RWPE1 (cell line): ENCODE measurements at regions not wholly inside any gene's neighbourhood (a gene's known extent, or its start where the extent isn't known, plus 50 kb on each side); places are given as distances from the start of the nearest gene placed in this dataset.

Experiments used
- CTCF ChIA-PET: fragments of 350-600 bp; sonication (Branson Sonifier 250); formaldehyde crosslinking; extraction: SDS; loops from one replicate; lab custom pipeline; 2021; lab: Yijun Ruan, JAX
- POLR2A ChIA-PET: fragments of 400-600 bp; formaldehyde crosslinking; extraction: SDS; loops from one replicate; lab custom pipeline; 2020; ENCODE audit warnings: antibody characterized with exemption; ENCODE audit not compliant: low non-redundant PET; lab: Yijun Ruan, JAX
- DNase-seq: peaks from one replicate; pipeline ENCODE4 v3.0.0; 2012; ENCODE audit warnings: low spot score
- H3K27ac ChIP-seq: fragments of 450-650 bp; 2 replicates; pipeline ENCODE4 v1.5.1; 2017
- CTCF ChIP-seq: fragments of 450-650 bp; conservative IDR thresholded peaks from 2 replicates; pipeline ENCODE4 v1.5.1; 2017; ENCODE audit warnings: low read depth, mild to moderate bottlenecking

DNA sequence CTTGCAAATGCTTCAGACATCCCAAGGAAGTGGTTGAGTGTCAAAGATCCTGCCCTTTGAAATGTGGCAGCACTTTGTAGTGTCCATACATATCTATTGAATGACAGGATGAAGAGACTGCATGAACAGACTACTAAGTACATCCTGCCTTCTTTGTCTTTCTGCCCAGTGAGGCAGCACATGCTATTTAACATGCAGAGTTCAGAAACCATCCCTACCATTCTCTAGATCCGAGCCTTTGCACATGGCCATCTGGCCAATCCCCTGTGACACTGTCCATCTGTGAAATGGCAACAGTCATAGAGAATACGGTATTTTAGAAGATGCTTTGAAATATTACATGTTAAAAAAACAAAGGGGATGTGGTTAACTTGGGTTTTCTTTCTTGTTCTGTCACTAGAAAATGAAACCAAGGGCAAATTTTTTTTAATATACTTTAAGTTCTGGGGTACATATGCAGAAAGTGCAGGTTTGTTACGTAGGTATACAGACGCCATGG is 519.6 kb downstream of the NTRK3 start:
- no peak for DNase-seq
- POLR2A ChIA-PET, result no interaction called here
- TF ChIP-seq CTCF, result no peak
- H3K27ac ChIP-seq, result no peak overlapping the region
- CTCF ChIA-PET, result no interaction called here

GRCh38 chr15:87736401-87736800 is 520.1 kb downstream of the NTRK3 start:
- H3K27ac ChIP-seq, result no peak overlapping the region
- DNase-seq, result no peak
- POLR2A ChIA-PET, result no interaction called here
- no peak for TF ChIP-seq CTCF
- CTCF ChIA-PET, result no interaction called here

DNA sequence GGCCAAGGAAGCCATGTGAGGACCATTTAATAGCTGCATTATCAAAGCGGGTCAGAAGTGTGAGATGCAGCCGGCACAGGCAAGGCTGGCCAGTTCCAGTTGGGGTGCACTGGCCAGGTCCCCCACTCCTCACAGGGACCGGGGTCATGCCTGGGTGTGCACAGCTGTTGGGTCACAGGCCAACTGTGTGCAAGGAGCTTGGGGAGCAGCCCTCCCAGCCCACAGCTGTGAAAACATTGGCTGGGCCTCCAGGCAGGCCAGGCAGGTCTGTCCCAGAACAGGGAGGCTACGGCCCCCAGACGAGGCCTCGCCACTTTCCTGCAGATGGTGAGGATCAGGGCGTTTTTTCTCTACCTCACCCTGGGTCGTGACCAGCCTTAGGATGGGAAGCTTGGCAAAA is 521.0 kb downstream of the NTRK3 start:
- POLR2A ChIA-PET, result no interaction called here
- no peak overlapping the region for H3K27ac ChIP-seq
- no peak for TF ChIP-seq CTCF
- DNase-seq, result no peak
- CTCF ChIA-PET, result no interaction called here

- POLR2A ChIA-PET, result no interaction called here
- CTCF ChIA-PET, result interaction anchor here (0.6 kb wide), 1 partner anchor 390 kb away, joined by 3 read pairs; no protein-coding TSS in a partner anchor
- DNase-seq, result no peak
- H3K27ac ChIP-seq, result no peak overlapping the region
- TF ChIP-seq CTCF, result no peak
These were observed 521.8 kb downstream of the NTRK3 start for GRCh38 chr15:87734571-87735373.

GRCh38 chr15:87733977-87734376 is 522.6 kb downstream of the NTRK3 start:
- ChIA-PET CTCF (interaction anchor here (0.6 kb wide), 1 partner anchor 389 kb away, joined by 3 read pairs; no protein-coding TSS in a partner anchor), POLR2A (no interaction called here)
- no peak for TF ChIP-seq CTCF
- DNase-seq, result no peak
- H3K27ac ChIP-seq, result no peak overlapping the region

DNA sequence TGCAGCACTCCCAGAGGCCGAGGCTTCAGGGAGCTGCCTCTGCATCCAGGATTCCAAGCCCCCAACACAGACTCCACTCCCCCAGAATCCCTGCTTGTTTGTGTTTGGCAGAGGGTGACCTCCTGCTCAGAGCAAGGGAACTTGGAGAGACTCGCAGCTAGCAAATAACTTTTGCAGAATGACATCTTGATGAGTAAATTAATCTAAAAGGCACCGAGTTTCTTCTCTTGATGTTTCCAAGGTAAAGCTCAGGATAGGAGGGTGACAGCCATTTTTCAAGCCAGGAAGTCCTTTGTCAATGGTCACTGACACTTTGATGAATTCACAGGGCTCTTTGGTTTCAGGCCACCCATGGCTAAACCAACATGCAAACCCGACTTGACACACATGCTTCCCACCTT is 523.0 kb downstream of the NTRK3 start:
- ChIA-PET CTCF (no interaction called here), POLR2A (no interaction called here)
- no peak for TF ChIP-seq CTCF
- no peak overlapping the region for H3K27ac ChIP-seq
- DNase-seq, result no peak
